ENCODE measurements at regions not wholly inside any gene's neighbourhood (a gene's known extent, or its start where the extent isn't known, plus 50 kb on each side); places are given as distances from the start of the nearest gene placed in this dataset.

DNA sequence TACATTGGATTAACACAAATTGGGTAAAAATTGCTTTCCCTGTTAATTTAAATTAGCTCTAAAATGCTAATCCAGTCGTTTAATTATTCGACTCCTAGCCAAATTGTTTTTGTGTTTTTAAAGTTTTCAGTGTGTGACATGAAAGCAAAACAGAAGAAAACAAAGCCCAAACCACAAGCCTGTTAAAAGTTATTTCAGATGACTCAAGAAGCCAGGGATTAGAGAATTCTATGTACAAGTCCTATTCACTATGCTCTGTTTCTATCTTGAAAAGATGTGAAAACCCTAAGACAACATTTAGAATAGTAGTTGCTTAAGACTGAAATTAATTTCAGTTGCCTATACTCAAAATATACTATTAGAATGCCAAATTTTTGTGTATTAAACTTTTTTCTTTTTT lies 294.8 kb upstream of the ADAMTS5 start:
- TF ChIP-seq, protein P1, sequence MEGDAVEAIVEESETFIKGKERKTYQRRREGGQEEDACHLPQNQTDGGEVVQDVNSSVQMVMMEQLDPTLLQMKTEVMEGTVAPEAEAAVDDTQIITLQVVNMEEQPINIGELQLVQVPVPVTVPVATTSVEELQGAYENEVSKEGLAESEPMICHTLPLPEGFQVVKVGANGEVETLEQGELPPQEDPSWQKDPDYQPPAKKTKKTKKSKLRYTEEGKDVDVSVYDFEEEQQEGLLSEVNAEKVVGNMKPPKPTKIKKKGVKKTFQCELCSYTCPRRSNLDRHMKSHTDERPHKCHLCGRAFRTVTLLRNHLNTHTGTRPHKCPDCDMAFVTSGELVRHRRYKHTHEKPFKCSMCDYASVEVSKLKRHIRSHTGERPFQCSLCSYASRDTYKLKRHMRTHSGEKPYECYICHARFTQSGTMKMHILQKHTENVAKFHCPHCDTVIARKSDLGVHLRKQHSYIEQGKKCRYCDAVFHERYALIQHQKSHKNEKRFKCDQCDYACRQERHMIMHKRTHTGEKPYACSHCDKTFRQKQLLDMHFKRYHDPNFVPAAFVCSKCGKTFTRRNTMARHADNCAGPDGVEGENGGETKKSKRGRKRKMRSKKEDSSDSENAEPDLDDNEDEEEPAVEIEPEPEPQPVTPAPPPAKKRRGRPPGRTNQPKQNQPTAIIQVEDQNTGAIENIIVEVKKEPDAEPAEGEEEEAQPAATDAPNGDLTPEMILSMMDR (IDR thresholded peaks at IDR 0.05): no peak
- TF ChIP-seq POLR2A (IDR thresholded peaks at IDR 0.05): no peak

All from uterus (tissue), 2 donors.